ENCODE measurements at regions not wholly inside any gene's neighbourhood (a gene's known extent, or its start where the extent isn't known, plus 50 kb on each side); places are given as distances from the start of the nearest gene placed in this dataset.

GRCh38 chrX:149372866-149373265, 132.2 kb downstream of the IDS start:
- no peak for TF ChIP-seq CTCF (IDR thresholded peaks at IDR 0.05)
- TF ChIP-seq POLR2A (IDR thresholded peaks at IDR 0.05): no peak
- TF ChIP-seq POLR2AphosphoS5 (IDR thresholded peaks at IDR 0.05; ENCODE audit: insufficient read depth in 1 of 2, low read depth in 1 of 2): no peak

All from vagina (tissue), 2 donors.